IMR-90 (cell line): ENCODE measurements at regions not wholly inside any gene's neighbourhood (a gene's known extent, or its start where the extent isn't known, plus 50 kb on each side); places are given as distances from the start of the nearest gene placed in this dataset.

Source experiments
- ATAC-seq: fragments of 200-7000 bp; cut with Tn5 transposase; 2 replicates; pipeline ENCODE4 v1.9.1; 2020; ENCODE audit warnings: low read depth, mild to moderate bottlenecking, moderate library complexity
- BruUV-seq: library from RNA; stranded (reverse); fragments of 400-500 nt; replicated peaks from 2 replicates; lab custom pipeline; 2021; lab: Mats Ljungman, UMichigan
- CTCF ChIA-PET: fragments of 300-600 bp; formaldehyde crosslinking; extraction: SDS; loops from one replicate; lab custom pipeline; 2021; ENCODE audit warnings: antibody characterized with exemption; lab: Yijun Ruan, JAX
- POLR2A ChIA-PET: fragments of 300-600 bp; sonication (Branson Sonifier 250); formaldehyde crosslinking; loops from one replicate; lab custom pipeline; 2022; ENCODE audit warnings: antibody characterized with exemption; ENCODE audit not compliant: unreplicated experiment; lab: Charles Lee
- DNase-seq: peaks from one replicate; pipeline ENCODE4 v3.0.0; 2013
- H2AFZ ChIP-seq: replicated peaks from 2 replicates; pipeline ENCODE3; 2013; ENCODE audit warnings: low read length, mild to moderate bottlenecking; ENCODE audit not compliant: poor library complexity
- H2AK5ac ChIP-seq: 2 replicates; pipeline ENCODE4 v1.6.1; 2013; ENCODE audit warnings: low read depth, low read length, inconsistent platforms
- H2AK9ac ChIP-seq: replicated peaks from 2 replicates; pipeline ENCODE3; 2013; ENCODE audit warnings: mild to moderate bottlenecking, low read depth, low read length, moderate library complexity; ENCODE audit not compliant: poor library complexity
- H2BK120ac ChIP-seq: 2 replicates; pipeline ENCODE4 v1.6.1; 2013; ENCODE audit warnings: low read depth, low read length, inconsistent platforms
- H2BK15ac ChIP-seq: 3 replicates; pipeline ENCODE4 v1.6.1; 2013; ENCODE audit warnings: low read depth, low read length, inconsistent platforms
- H2BK20ac ChIP-seq: 2 replicates; pipeline ENCODE4 v1.6.1; 2013; ENCODE audit warnings: low read depth, mild to moderate bottlenecking, inconsistent platforms, low read length, moderate library complexity
- H2BK5ac ChIP-seq: 2 replicates; pipeline ENCODE4 v1.6.1; 2013; ENCODE audit warnings: mild to moderate bottlenecking, low read depth, low read length, inconsistent platforms; ENCODE audit not compliant: poor library complexity, severe bottlenecking
- H3K14ac ChIP-seq: replicated peaks from 2 replicates; pipeline ENCODE4 v1.6.1; 2013; ENCODE audit warnings: low read depth, low read length, inconsistent platforms
- H3K18ac ChIP-seq: 2 replicates; pipeline ENCODE4 v1.6.1; 2013; ENCODE audit warnings: low read depth, low read length, control low read depth
- H3K23ac ChIP-seq: 2 replicates; pipeline ENCODE4 v1.6.1; 2013; ENCODE audit warnings: low read depth, low read length, inconsistent platforms
- H3K27ac ChIP-seq: 2 replicates; pipeline ENCODE4 v1.5.1; 2013; ENCODE audit warnings: mild to moderate bottlenecking, control low read depth, low read length; ENCODE audit not compliant: insufficient read depth
- H3K27me3 ChIP-seq: 2 replicates; pipeline ENCODE4 v1.6.1; 2013; ENCODE audit warnings: low read length; ENCODE audit not compliant: control insufficient read depth, insufficient read depth
- H3K36me3 ChIP-seq: 2 replicates; pipeline ENCODE4 v1.6.1; 2013; ENCODE audit warnings: low read length, mixed read lengths; ENCODE audit not compliant: control insufficient read depth, insufficient read depth
- H3K4ac ChIP-seq: 2 replicates; pipeline ENCODE4 v1.6.1; 2013; ENCODE audit warnings: low read depth, low read length, inconsistent platforms
- H3K4me1 ChIP-seq: 2 replicates; pipeline ENCODE4 v1.6.1; 2013; ENCODE audit warnings: low read length, mixed read lengths; ENCODE audit not compliant: control insufficient read depth, insufficient read depth
- H3K4me2 ChIP-seq: 2 replicates; pipeline ENCODE4 v1.6.1; 2013; ENCODE audit warnings: low read depth, mild to moderate bottlenecking, control low read depth, low read length, moderate library complexity
- H3K4me3 ChIP-seq: 2 replicates; pipeline ENCODE4 v1.5.1; 2013; ENCODE audit warnings: low read depth, mild to moderate bottlenecking, control low read depth, low read length, moderate library complexity; ENCODE audit not compliant: insufficient read depth
- H3K56ac ChIP-seq: 2 replicates; pipeline ENCODE4 v1.6.1; 2013; ENCODE audit warnings: low read length, inconsistent platforms; ENCODE audit not compliant: insufficient read depth; ENCODE audit errors: extremely low read depth
- H3K79me1 ChIP-seq, 2 experiments: 2 replicates each; pipeline ENCODE4 v1.6.1; 2013; ENCODE audit warnings: low read length in 2 of 2, inconsistent platforms in 1 of 2, low read depth in 1 of 2
- H3K9ac ChIP-seq: 2 replicates; pipeline ENCODE4 v1.6.1; 2013; ENCODE audit warnings: low read depth, low read length, control low read depth
- H3K9me1 ChIP-seq: 2 replicates; pipeline ENCODE4 v1.6.1; 2013; ENCODE audit warnings: low read length, inconsistent platforms; ENCODE audit not compliant: insufficient read depth
- H3K9me3 ChIP-seq: 2 replicates; pipeline ENCODE4 v1.6.1; 2013; ENCODE audit warnings: low read length; ENCODE audit not compliant: control insufficient read depth, insufficient read depth
- H4K20me1 ChIP-seq: 2 replicates; pipeline ENCODE4 v1.6.1; 2013; ENCODE audit warnings: low read length, inconsistent platforms; ENCODE audit not compliant: insufficient read depth
- H4K5ac ChIP-seq: 2 replicates; pipeline ENCODE4 v1.6.1; 2013; ENCODE audit warnings: mild to moderate bottlenecking, low read depth, low read length, control low read depth
- H4K8ac ChIP-seq, 2 experiments: 2 replicates each; pipeline ENCODE4 v1.6.1; 2013; ENCODE audit warnings: low read depth in 2 of 2, low read length in 2 of 2, control low read depth in 1 of 2, inconsistent platforms in 1 of 2
- H4K91ac ChIP-seq: 2 replicates; pipeline ENCODE4 v1.6.1; 2013; ENCODE audit warnings: low read depth, low read length, inconsistent platforms; ENCODE audit not compliant: insufficient read depth
- BHLHE40 ChIP-seq: fragments of 150-350 bp; IDR thresholded peaks from 2 replicates; pipeline ENCODE4 v1.6.1; 2016; ENCODE audit warnings: mild to moderate bottlenecking, low read depth, low read length
- CEBPB ChIP-seq: IDR thresholded peaks from 2 replicates; pipeline ENCODE4 v1.6.1; 2012; ENCODE audit warnings: low read depth, low read length, improper control_type of control experiment
- MAFK ChIP-seq: IDR thresholded peaks from 2 replicates; pipeline ENCODE4 v1.6.1; 2012; ENCODE audit warnings: low read depth, low read length, improper control_type of control experiment
- MAZ ChIP-seq: IDR thresholded peaks from 2 replicates; pipeline ENCODE4 v1.6.1; 2012; ENCODE audit warnings: low read depth, mild to moderate bottlenecking, low read length, improper control_type of control experiment, moderate library complexity, borderline replicate concordance
- WGBS, 2 experiments: methylation state at CpG; one replicate each; pipeline versions ENCODE4 v1.1.5 to v1.1.7; 2013; ENCODE audit warnings: missing lambda C conversion rate in 2 of 2; ENCODE audit not compliant: insufficient read length in 1 of 2; ENCODE audit errors: extremely low coverage in 2 of 2; 5-methylcytosine and 5-hydroxymethylcytosine counted together
- dilution Hi-C: fragments of 300-500 bp; cut with HindIII; formaldehyde crosslinking; loops from one replicate; pipeline ENCODE4 v1.14.3; 2018; ENCODE audit warnings: low sequenced_read_pairs; ENCODE audit not compliant: unreplicated experiment
- in situ Hi-C: fragments of 300-500 bp; cut with MboI; formaldehyde crosslinking; loops from 3 replicates; pipeline ENCODE4 v1.14.3; 2019; ENCODE audit warnings: low sequenced_read_pairs, inconsistent platforms, mixed read lengths
- intact Hi-C: fragments of 100-400 bp; cut with micrococcal nuclease; formaldehyde crosslinking; loops from 2 replicates; pipeline ENCODE4 v1.10.0; 2022

DNA sequence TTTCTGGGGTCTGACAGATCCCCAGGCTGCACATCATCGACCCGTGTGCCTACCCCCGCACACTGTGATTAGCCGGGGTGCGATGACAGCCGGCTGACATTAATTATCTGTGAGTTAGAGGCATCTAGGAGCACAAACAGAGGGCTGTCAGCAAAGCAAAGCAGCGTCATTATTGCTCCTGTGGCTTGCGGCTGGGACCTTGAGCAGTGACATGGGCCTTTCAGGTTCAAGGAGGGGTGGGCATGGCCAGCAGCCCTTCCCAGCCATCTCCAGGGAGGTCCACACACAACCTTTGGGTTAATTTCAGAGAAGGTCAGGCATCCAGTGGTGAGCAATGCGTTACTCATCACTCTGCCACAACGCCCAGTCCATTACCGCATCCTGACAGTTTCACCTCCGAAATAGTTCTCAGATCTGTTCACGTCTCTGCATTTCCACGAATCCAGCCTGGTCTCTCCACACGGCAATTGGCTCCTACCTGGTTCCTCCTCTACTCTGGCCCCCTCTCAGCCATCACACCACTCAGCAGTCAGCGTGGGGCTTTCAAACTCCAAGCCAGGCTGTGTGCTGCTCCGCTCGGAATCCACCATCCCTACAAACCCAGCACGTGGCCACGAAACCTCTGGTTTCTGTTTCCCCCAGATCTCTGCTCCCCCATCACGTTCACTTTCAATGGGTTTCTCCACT lies 249.7 kb upstream of the C16orf82 start:
- Histone ChIP-seq H2AK9ac (peak overlapping the region; percentile 78), H3K4me1 (no peaks in the 10 kb centered on the region), H3K9me1 (no peaks in the 10 kb centered on the region; the same call in 1 of the 2 replicates), H2AK5ac (peak overlapping the region; percentile 35; the same call in 1 of the 2 replicates), H3K27ac (no peak overlapping the region), H3K14ac (no peak overlapping the region), H3K79me1 (no peaks in the 10 kb centered on the region), H3K9me3 (no peaks in the 10 kb centered on the region), H2BK15ac (no peak overlapping the region), H4K5ac (no peak overlapping the region), H2AFZ (peak overlapping the region; percentile 76), H3K27me3 (no peaks in the 10 kb centered on the region), H4K8ac (no peak overlapping the region), H3K56ac (no peak overlapping the region), H3K23ac (no peak overlapping the region), H2BK120ac (no peak overlapping the region), H3K4me3 (no peak overlapping the region), H3K4me2 (no peak overlapping the region), H3K36me3 (no peaks in the 10 kb centered on the region), H3K4ac (peak overlapping the region; percentile 27; the same call in 1 of the 2 replicates), H3K9ac (no peak overlapping the region), H2BK5ac (no peak overlapping the region), H4K91ac (no peak overlapping the region), H2BK20ac (peak overlapping the region; percentile 53; the same call in 1 of the 2 replicates), H3K18ac (no peak overlapping the region), H4K20me1 (no peaks in the 10 kb centered on the region)
- POLR2A ChIA-PET = no interaction called here
- no TSS peak for BruUV-seq
- 29% methylated on average over 6 of the region's 21 CpGs; no CpG with 5 or more reads in 1 of the 2 experiments for WGBS, 2 experiments
- ATAC-seq = peak; percentile 44
- dilution Hi-C loops = no loop called here
- in situ Hi-C loops = no loop called here
- DNase-seq = peak; percentile 37
- TF ChIP-seq BHLHE40 (no peak), CEBPB (0 out of 2 replicates have a peak, but pooled peaks have one; percentile 8), MAZ (no peak), MAFK (no peak)
- intact Hi-C loops = no loop called here
- CTCF ChIA-PET = no interaction called here
